ENCODE measurements at regions not wholly inside any gene's neighbourhood (a gene's known extent, or its start where the extent isn't known, plus 50 kb on each side); places are given as distances from the start of the nearest gene placed in this dataset.

DNA sequence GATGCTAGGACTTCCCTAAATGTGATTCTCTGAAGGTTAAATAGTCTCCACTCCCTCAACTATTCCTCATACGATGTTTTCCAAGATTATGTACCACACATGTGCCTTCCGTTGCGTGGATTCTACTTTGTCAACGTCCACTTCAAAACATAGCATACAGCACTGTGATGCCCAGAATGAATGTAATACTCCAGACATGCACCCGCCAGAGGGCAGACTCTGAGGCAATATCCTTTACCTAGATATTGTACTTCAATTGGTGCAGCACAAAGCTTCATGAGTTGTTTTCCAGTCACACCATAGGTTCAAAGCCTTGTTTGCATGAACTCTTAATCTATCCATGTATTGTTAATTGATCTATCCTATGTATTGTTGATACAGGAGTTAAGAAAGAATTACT is 201.0 kb upstream of the NABP1 start:
- TF ChIP-seq CTCF (IDR thresholded peaks at IDR 0.05) (no peak), ZFX (IDR thresholded peaks at IDR 0.05; ENCODE audit: borderline replicate concordance) (no peak)
- H3K27ac ChIP-seq, result peak overlapping the region; percentile 46

- no peak overlapping the region for H3K27ac ChIP-seq
- TF ChIP-seq CTCF (IDR thresholded peaks at IDR 0.05) (no peak), ZFX (IDR thresholded peaks at IDR 0.05; ENCODE audit: borderline replicate concordance) (no peak)
Measured at GRCh38 chr2:191478799-191479679, 198.9 kb upstream of the NABP1 start.

GRCh38 chr2:191479680-191480023 is 198.3 kb upstream of the NABP1 start:
- no peak overlapping the region for H3K27ac ChIP-seq
- TF ChIP-seq CTCF (IDR thresholded peaks at IDR 0.05) (no peak), ZFX (IDR thresholded peaks at IDR 0.05; ENCODE audit: borderline replicate concordance) (no peak)

- no peak for TF ChIP-seq CTCF (IDR thresholded peaks at IDR 0.05)
- no peak for TF ChIP-seq ZFX (IDR thresholded peaks at IDR 0.05; ENCODE audit: borderline replicate concordance)
- no peak overlapping the region for H3K27ac ChIP-seq
Measured at GRCh38 chr2:191481305-191482070, 196.4 kb upstream of the NABP1 start.

DNA sequence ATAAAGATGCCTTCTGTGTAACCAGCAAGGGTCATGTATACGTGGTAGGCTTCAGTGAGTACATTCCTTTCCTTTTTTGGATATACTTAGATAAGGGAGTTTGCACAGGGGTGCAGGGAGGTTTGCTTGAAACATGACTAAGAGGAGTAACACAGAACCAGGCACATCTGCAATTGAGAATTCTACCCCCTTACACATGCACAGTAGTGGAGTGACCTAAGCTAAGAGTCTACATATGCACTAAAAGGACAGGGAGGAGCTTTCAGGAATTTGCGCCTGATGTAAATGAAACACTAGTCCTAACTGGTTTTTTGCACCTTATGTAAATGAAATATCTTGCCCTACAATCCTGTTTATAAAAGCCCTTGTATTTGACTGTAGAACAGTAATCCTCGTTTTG is 194.8 kb upstream of the NABP1 start:
- no peak overlapping the region for H3K27ac ChIP-seq
- TF ChIP-seq CTCF (IDR thresholded peaks at IDR 0.05) (no peak), ZFX (IDR thresholded peaks at IDR 0.05; ENCODE audit: borderline replicate concordance) (no peak)

DNA sequence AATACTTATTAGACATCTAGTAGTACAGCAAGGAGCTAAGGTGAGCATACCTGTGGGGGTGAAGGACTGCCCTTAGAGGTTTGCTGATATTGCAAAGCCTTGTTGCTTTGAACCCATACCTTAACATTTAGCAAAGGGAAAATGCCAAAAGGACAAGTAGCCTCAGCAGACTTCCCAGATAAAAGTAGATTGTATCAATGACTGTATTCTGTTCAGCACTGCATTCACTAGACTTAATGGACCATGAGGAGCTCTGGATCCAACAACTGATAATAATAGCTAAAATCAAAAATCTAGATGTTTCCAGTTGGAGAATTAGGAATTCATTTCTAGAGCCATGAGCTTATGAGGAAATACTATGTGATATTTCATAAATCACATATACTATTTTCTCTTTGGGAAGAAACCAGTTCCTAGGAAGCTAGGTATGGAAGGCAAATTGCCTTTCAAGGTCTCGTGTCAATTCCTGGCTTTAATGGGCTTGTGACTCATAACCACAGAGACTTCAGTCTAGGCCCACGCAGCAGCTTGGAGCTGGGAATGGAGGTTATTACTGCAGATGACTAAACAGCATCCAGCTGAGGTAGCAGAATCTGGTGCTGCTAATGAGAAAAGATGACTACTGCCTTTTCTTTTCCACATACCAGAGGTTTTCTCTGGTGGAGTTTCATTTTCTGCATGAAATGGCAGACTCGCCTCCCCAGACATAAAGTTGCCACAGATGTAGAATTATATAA is 191.2 kb upstream of the NABP1 start:
- TF ChIP-seq ZFX (IDR thresholded peaks at IDR 0.05; ENCODE audit: borderline replicate concordance) (no peak), CTCF (IDR thresholded peaks at IDR 0.05) (no peak)
- H3K27ac ChIP-seq, result no peak overlapping the region
